OCI-LY1 (cell line): ENCODE measurements at regions not wholly inside any gene's neighbourhood (a gene's known extent, or its start where the extent isn't known, plus 50 kb on each side); places are given as distances from the start of the nearest gene placed in this dataset.

Experiments
- EZH2 ChIP-seq: fragments of 200-600 bp; sonication (generic), shearing (Covaris generic); IDR thresholded peaks from 2 replicates; pipeline ENCODE4 v1.8.0; 2017; ENCODE audit warnings: borderline replicate concordance, mixed run types, mild to moderate bottlenecking, antibody characterized with exemption, low read length, moderate library complexity, mixed read lengths
- TF ChIP-seq, protein P1 (sequence below): fragments of 200-600 bp; sonication (generic), shearing (Covaris generic); IDR thresholded peaks from 2 replicates; pipeline ENCODE4 v1.5.1; 2017; ENCODE audit warnings: mild to moderate bottlenecking, antibody characterized with exemption, low read length, moderate library complexity, mixed read lengths

DNA sequence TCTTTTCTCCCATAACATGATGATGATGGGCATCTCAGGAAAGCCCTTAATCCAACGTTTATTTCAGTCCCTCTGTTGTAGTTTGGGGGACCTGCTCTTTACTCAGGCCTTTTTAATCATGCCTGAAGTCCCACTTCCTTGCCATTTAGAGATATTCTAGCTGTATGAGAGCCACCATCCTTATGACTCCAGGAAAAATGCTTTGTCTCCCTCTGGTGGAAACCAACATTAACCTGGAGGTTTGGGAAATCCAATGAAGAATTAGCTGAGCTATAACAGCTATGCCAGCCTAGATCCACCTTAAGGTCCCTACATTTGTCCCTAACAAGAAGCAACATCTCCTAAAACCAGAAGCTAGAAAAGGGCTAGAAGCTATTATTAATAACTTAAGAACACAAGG, 1399.1 kb downstream of the LRFN5 start:
- TF ChIP-seq, protein P1, sequence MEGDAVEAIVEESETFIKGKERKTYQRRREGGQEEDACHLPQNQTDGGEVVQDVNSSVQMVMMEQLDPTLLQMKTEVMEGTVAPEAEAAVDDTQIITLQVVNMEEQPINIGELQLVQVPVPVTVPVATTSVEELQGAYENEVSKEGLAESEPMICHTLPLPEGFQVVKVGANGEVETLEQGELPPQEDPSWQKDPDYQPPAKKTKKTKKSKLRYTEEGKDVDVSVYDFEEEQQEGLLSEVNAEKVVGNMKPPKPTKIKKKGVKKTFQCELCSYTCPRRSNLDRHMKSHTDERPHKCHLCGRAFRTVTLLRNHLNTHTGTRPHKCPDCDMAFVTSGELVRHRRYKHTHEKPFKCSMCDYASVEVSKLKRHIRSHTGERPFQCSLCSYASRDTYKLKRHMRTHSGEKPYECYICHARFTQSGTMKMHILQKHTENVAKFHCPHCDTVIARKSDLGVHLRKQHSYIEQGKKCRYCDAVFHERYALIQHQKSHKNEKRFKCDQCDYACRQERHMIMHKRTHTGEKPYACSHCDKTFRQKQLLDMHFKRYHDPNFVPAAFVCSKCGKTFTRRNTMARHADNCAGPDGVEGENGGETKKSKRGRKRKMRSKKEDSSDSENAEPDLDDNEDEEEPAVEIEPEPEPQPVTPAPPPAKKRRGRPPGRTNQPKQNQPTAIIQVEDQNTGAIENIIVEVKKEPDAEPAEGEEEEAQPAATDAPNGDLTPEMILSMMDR = no peak; the same call in 1 of the 2 replicates
- no peak for TF ChIP-seq EZH2
